ENCODE measurements at regions not wholly inside any gene's neighbourhood (a gene's known extent, or its start where the extent isn't known, plus 50 kb on each side); places are given as distances from the start of the nearest gene placed in this dataset.

DNA sequence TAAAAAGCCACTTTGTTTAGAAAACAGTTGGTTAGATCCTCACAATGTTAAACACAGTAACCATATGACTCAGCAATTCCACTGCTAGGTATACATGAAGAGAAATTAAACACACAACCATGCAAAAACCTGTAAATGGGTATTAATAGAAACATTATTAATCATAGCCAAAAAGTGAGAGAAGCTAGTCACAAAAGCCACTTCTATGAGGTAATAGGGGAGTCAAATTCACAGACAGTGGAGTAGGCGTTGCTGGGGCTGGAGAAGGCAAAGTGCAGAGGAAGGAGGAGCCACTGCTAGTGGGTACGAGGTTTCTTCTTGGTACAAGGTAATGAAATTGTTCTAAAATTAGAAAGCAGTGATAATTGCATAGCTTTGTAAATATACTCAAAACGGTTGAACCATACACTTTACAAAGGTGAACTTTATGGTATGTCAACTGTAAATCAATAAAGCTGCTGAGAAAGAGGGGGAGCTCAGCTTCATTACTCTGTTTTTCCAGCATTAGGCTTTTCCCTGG, 364.4 kb downstream of the GADD45G start:
- POLR2A ChIA-PET (ENCODE audit: low non-redundant PET), result no interaction called here
- Histone ChIP-seq H3K9me3 (ENCODE audit: low read depth, low read length, poor library complexity, severe bottlenecking) (no peaks in the 10 kb centered on the region), H3K36me3 (ENCODE audit: insufficient read depth, low read length, poor library complexity, severe bottlenecking) (no peaks in the 10 kb centered on the region), H3K27me3 (replicated peaks; ENCODE audit: insufficient read depth, low read depth, low read length, poor library complexity) (no peaks in the 10 kb centered on the region), H3K4me1 (ENCODE audit: insufficient read depth, low read length, poor library complexity, severe bottlenecking) (no peaks in the 10 kb centered on the region), H3K27ac (ENCODE audit: low read depth, low read length, poor library complexity, severe bottlenecking) (no peak overlapping the region), H3K4me3 (ENCODE audit: low read depth, low read length, poor library complexity, severe bottlenecking) (no peak overlapping the region)
- BruUV-seq (replicated peaks), result no TSS peak
- no peak for TF ChIP-seq EZH2 (IDR thresholded peaks at IDR 0.05; ENCODE audit: borderline replicate concordance, low read depth, low read length, poor library complexity, severe bottlenecking)
- TF ChIP-seq, protein P1, sequence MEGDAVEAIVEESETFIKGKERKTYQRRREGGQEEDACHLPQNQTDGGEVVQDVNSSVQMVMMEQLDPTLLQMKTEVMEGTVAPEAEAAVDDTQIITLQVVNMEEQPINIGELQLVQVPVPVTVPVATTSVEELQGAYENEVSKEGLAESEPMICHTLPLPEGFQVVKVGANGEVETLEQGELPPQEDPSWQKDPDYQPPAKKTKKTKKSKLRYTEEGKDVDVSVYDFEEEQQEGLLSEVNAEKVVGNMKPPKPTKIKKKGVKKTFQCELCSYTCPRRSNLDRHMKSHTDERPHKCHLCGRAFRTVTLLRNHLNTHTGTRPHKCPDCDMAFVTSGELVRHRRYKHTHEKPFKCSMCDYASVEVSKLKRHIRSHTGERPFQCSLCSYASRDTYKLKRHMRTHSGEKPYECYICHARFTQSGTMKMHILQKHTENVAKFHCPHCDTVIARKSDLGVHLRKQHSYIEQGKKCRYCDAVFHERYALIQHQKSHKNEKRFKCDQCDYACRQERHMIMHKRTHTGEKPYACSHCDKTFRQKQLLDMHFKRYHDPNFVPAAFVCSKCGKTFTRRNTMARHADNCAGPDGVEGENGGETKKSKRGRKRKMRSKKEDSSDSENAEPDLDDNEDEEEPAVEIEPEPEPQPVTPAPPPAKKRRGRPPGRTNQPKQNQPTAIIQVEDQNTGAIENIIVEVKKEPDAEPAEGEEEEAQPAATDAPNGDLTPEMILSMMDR (conservative IDR thresholded peaks at IDR 0.05; ENCODE audit: low read depth, low read length), result no peak
- CTCF ChIA-PET, result no interaction called here
- no peak for DNase-seq (ENCODE audit: low spot score)
- intact Hi-C loops (cut with micrococcal nuclease; ENCODE audit: unreplicated experiment), result no loop called here

DNA sequence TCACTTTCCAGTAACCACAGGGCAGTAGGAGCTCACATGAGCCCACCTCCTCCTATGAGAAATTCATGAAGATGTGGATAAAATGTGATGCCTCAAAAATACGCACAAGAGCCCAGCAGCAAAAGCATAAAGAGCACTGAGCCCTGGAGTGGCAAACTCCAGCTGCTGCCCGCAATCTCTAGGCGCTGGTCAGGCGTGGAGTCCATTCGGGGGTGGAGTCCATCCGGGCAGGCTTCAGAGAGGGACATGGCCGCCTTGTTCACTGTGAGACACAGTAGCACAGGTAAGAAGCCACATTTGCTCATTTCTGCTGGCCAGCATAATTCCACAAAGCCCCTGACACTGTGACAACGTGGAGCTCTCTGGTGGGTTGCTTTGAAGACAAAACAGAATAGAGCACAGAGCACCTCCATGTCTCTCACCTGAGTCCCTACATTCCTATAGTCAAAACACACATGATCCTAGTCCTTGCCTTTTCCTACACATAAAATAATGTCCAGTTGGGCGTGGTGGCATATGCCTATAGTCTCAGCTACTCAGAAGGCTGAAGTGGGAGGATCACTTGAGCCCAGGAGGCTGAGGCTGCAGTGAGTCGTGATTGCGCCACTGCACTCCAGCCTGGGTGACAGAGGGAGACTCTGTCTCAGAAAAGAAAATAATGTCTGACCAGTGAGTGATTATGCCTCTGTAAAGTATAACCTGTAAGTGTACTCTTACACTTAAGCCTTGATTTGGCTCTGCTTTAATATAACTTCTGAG, 365.2 kb downstream of the GADD45G start:
- intact Hi-C loops (cut with micrococcal nuclease; ENCODE audit: unreplicated experiment), result loop anchor here (10.0 kb wide), 1 partner anchor 125 kb away; no protein-coding TSS in a partner anchor
- H3K9me3 ChIP-seq (ENCODE audit: low read depth, low read length, poor library complexity, severe bottlenecking), result no peaks in the 10 kb centered on the region
- no peak overlapping the region for H3K27ac ChIP-seq (ENCODE audit: low read depth, low read length, poor library complexity, severe bottlenecking)
- TF ChIP-seq EZH2 (IDR thresholded peaks at IDR 0.05; ENCODE audit: borderline replicate concordance, low read depth, low read length, poor library complexity, severe bottlenecking), result no peak
- TF ChIP-seq, protein P1 (conservative IDR thresholded peaks at IDR 0.05; ENCODE audit: low read depth, low read length), result no peak
- BruUV-seq (replicated peaks), result no TSS peak
- no peaks in the 10 kb centered on the region for H3K27me3 ChIP-seq (replicated peaks; ENCODE audit: insufficient read depth, low read depth, low read length, poor library complexity)
- ChIA-PET CTCF (no interaction called here), POLR2A (ENCODE audit: low non-redundant PET) (no interaction called here)
- H3K4me1 ChIP-seq (ENCODE audit: insufficient read depth, low read length, poor library complexity, severe bottlenecking), result no peaks in the 10 kb centered on the region
- H3K4me3 ChIP-seq (ENCODE audit: low read depth, low read length, poor library complexity, severe bottlenecking), result no peak overlapping the region
- no peak for DNase-seq (ENCODE audit: low spot score)
- H3K36me3 ChIP-seq (ENCODE audit: insufficient read depth, low read length, poor library complexity, severe bottlenecking), result no peaks in the 10 kb centered on the region

DNA sequence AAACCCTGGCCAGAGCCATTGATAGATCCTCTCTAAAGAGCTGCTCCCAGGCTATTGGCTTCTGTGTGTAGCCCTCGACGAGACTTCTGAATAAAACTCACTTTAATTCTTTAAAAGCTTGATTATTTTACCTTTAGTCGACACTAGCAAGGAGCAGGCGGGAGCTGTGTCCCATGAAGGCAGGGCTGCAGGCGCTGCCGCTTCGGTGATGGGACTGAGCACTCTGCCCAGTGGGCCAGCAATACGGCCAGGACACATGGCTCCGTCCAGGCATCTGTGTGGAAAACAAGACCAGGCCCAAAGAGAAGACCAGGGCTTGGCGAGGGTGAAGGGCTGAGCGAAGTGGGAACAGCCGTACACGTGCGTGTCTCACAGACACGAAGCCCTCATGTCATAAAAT, 365.9 kb downstream of the GADD45G start:
- no peaks in the 10 kb centered on the region for H3K4me1 ChIP-seq (ENCODE audit: insufficient read depth, low read length, poor library complexity, severe bottlenecking)
- H3K27ac ChIP-seq (ENCODE audit: low read depth, low read length, poor library complexity, severe bottlenecking), result no peak overlapping the region
- DNase-seq (ENCODE audit: low spot score), result no peak
- ChIA-PET POLR2A (ENCODE audit: low non-redundant PET) (no interaction called here), CTCF (no interaction called here)
- H3K4me3 ChIP-seq (ENCODE audit: low read depth, low read length, poor library complexity, severe bottlenecking), result no peak overlapping the region
- intact Hi-C loops (cut with micrococcal nuclease; ENCODE audit: unreplicated experiment), result loop anchor here (10.0 kb wide), 1 partner anchor 124 kb away; no protein-coding TSS in a partner anchor
- H3K9me3 ChIP-seq (ENCODE audit: low read depth, low read length, poor library complexity, severe bottlenecking), result no peaks in the 10 kb centered on the region
- BruUV-seq (replicated peaks), result no TSS peak
- H3K27me3 ChIP-seq (replicated peaks; ENCODE audit: insufficient read depth, low read depth, low read length, poor library complexity), result no peaks in the 10 kb centered on the region
- no peaks in the 10 kb centered on the region for H3K36me3 ChIP-seq (ENCODE audit: insufficient read depth, low read length, poor library complexity, severe bottlenecking)
- TF ChIP-seq, protein P1 (conservative IDR thresholded peaks at IDR 0.05; ENCODE audit: low read depth, low read length), result no peak
- TF ChIP-seq EZH2 (IDR thresholded peaks at IDR 0.05; ENCODE audit: borderline replicate concordance, low read depth, low read length, poor library complexity, severe bottlenecking), result no peak
